ENCODE measurements at regions not wholly inside any gene's neighbourhood (a gene's known extent, or its start where the extent isn't known, plus 50 kb on each side); places are given as distances from the start of the nearest gene placed in this dataset.
"Not testable (repeated sequence)": the region's sequence is repeated elsewhere in the genome, so short reads cannot be mapped to it uniquely, and the experiment has no call there.

DNA sequence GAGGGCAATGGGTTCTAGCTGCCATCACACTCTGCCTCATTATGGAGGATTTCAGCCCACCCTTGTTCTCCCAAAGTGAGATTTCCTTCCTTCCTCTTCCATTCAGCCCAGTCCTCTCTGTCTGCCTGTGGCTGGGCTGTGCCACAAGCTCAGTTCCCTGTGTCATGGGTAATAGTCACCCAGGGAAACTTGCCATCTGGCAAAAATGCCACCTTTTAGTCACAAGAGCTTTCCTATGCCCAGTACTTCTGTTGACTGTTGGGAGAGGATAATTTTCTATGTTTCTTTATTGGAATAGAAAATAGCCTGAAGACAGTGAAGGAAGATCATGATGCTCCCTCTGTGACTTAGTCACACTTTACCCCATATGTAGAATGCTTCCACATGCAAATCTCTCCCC is 71.4 kb downstream of the TLR4 start:
- in situ Hi-C loops (cut with MboI; ENCODE audit: low sequenced_read_pairs) = no loop called here

DNA sequence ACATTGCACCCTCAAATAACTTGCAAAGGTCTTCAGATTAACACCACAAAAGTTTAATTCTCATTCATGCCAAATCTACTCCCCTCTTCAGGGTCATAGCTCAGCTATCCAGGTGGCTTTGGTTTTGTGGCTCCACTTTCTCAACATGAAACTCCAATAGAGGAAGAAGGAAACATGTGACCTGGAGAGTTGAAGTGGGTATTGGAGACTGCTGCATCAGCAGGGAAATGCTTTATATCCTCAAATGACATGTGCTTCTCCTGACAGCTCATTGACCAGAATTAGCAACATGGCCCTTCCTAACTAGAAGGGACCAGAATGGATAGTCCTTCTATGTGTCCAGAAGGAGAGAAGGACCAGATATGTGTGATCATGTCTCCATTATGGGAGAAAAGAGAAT is 73.6 kb downstream of the TLR4 start:
- in situ Hi-C loops (cut with MboI; ENCODE audit: low sequenced_read_pairs) = no loop called here

DNA sequence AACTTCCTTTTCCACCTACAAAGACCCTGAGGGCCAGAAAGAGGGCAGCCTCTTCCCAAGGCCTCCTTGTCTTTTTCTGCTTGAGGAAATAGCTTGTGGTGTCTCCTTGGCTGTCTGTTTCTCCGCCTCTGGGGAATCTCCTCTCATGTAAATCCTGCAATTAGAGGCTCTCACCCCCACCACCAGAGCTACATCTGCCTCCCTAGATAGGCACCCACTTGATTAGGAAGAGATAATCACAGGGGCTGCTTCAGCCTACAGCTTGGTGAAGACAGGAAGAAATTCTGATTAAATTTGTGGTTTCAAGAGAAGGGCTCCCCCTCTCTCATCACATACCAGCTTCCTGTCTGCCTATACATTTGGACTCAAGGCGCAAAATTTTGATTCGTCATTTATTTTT is 75.6 kb downstream of the TLR4 start:
- in situ Hi-C loops (cut with MboI; ENCODE audit: low sequenced_read_pairs) = no loop called here

DNA sequence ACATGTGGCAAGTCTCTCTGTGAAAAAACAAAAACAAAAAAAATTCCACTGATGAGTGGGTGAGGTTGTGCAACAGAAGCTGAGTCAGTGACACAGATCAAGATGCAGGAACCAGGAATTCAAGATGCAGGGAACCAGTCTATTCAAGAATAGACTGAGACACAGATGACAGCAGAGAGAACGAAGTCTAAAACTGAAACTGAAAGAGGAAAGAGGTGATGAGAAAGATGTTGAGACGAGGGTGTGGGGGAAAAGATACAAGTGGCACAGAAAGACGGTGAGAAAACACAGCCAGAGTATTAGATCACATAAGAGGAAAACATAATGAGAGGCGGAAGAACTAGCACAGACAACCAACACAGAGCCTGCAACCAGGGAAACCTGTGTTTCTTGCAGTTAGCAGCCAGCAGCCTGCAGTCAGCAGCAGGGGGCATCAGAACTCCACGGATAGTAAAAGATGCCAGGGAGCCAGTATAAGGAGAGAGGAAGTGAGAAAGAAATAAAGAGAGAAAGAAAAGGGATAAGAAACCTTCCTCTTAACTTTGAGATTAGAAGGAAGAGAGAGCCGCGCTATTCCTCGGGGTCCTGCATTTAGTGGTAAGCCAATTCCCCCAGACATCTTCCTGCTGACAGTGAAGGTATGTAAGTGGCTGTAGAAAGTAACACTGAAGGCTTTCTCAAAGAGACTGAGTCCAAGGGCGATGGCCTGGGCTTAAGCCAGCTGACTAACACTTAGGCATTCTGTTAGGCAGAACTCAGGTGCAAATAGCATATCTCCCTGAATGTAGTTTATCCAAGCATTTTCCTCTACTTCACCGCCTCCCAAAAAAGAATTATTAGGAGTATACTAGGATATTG is 79.0 kb downstream of the TLR4 start:
- in situ Hi-C loops (cut with MboI; ENCODE audit: low sequenced_read_pairs) = no loop called here

DNA sequence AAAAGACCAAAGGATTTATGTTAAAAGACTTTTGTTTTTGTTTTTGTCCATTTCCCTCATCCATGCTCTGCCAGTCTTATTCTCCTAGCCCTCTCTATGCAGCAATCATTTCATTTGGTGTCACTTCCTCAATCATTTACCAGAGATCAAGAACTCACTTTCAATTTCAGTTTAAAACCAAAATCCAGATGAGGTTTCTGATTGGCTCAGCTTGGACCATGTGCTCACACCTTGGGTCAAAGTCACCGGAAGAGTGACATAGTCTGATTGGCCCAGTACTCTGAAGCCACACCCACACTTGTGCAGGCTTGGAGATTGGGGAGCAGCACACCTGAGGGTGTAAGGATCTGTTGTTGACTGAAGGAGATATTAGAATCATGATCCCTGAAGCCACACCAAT is 79.6 kb downstream of the TLR4 start:
- in situ Hi-C loops (cut with MboI; ENCODE audit: low sequenced_read_pairs) = no loop called here

DNA sequence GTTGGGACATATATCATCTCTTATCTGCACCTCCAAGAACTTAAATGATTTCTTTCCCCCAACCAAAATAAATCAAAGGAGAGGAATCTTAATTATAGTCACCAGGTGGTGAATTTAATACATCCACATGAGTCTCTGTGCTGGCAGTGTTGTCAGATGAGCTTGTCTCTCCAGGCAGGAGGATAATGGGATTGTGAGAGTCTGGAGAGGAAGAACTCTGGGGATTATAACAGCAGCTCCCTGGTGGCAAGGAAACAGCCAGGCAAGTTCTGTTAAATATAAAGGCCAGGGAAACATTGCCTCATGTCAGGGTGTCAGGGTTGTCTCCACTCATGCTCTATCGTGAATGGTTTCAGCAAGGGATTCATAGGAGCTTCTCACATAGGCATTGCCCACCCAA is 80.8 kb downstream of the TLR4 start:
- in situ Hi-C loops (cut with MboI; ENCODE audit: low sequenced_read_pairs) = no loop called here

DNA sequence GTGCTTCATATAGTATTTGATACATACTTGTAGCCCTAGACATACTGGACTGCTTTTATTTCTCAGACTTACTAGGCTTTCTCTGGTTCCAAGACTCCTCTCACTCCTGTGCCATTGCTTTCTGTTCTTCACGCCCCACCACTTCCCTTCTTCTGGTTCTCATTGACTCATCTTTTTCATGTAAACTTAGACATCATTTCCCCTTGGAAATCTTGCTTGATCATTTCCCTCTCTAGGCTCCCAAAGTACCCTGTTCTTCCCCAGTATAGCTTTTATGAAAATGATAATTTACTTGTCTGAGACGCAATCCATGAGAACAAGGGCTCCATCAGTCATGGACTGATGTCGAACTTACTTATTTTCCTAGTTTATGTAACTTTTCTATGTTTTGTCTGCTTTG is 83.5 kb downstream of the TLR4 start:
- in situ Hi-C loops (cut with MboI; ENCODE audit: low sequenced_read_pairs) = no loop called here

DNA sequence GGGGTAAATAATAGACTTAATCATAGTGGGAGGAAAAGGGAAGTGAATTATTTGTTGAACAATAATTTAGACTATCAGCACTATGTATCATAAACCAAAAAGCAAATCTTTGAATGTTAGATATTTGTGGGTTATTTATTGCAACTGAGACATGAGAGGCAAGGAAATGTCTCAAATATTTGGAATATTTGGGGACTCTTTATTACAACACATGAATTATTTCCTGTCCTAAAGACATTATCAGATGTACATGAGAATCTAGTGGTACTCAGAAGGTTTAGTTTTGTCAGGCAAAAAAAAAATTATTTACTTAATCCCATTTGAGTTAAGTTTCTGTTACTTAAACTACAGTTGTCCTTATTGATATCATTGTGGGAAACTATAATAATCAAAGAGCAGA is 91.1 kb downstream of the TLR4 start:
- in situ Hi-C loops (cut with MboI; ENCODE audit: low sequenced_read_pairs) = no loop called here

DNA sequence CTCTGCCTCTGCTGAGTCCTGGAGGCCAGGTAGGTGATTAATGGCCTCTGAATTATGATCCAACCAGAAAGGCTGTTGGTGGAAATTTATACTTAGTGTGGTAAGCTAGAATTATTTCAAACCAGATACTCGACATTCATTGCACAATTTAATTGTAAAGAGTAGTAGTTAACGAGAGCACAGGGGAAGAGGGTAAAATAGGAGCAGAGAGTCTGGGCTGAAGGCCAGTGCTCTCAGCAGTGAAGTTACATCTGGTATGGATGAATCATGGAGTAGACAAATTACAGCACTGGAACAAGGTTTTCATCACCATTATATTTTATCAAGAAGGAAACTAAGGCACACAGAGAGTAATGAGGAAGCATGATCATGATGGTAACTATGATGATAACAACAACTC is 92.5 kb downstream of the TLR4 start:
- in situ Hi-C loops (cut with MboI; ENCODE audit: low sequenced_read_pairs) = no loop called here

DNA sequence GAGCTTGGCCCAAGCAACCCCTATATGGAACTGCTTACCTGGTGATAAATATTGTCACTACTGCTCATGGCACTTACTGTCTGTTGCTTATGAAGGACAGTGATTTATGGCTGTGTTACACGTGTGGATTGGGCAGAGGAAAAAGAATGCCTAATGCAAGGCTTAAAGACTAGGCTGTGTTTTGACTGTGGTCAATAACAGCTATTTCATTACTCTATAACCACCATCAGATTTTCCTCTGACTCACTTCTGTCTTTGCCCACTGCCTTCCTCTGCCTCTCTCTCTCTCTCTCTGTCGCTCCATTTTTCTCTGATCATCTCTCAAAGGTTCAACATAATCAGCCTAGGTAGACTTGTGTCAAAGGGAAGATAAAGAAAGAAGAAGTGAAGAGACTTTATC is 96.2 kb downstream of the TLR4 start:
- in situ Hi-C loops (cut with MboI; ENCODE audit: low sequenced_read_pairs) = no loop called here

DNA sequence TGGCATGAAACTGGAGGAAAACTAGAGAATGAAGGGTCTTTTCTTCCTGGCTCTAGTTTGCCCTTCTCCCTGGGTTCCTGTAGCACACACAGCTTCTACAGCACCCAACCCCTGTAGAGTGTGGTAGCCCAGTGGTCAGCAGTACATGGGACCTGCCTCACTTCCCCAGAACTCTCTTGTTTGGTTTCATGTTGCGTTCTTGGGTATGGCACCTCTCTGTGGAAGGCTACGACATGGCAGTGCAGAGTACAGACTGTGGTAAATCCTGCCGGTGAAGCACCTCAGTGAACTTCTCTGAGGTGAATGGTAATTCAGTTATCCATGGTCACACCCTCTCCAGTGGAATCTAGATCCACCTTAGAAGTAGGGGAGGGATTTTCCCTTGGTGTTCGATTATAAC is 105.5 kb downstream of the TLR4 start:
- in situ Hi-C loops (cut with MboI; ENCODE audit: low sequenced_read_pairs) = no loop called here

DNA sequence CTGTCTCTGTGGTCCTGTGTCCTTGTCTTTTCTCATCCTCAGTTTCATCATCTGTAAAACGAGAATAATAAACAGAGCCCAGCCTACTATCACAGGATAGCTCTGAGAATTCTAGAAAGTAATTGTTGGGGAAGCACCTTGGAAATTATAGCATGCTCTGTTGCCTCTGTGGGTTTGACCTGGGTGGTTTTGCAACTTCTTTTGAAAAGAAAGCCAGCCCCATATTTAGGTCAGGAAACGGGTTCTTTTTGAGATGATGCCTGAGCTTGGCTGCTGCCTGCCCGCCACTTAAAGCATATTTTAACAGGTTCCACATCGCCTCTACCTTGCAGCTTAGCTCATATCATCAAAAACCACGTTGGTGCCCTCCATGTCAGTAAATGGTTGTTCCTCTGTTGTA is 111.1 kb downstream of the TLR4 start:
- in situ Hi-C loops (cut with MboI; ENCODE audit: low sequenced_read_pairs) = no loop called here

DNA sequence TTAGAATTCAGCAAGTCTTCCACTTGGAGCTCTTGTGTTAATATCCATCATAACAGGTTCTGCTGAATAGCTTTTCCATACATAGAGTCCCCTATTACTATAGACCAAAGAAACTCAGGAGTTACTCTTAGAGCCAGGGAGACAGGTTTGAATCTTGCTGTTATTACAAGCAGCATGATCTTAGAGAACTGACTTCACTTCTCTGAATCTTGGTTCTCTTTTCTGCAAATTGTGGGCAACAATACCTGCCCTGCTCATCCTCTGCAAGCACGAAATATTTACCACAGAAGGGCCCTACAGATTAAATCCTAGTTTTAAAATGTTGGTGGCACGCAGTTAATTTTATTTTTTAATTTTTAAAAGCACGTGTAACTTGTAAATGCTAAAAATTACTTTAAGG is 111.7 kb downstream of the TLR4 start:
- in situ Hi-C loops (cut with MboI; ENCODE audit: low sequenced_read_pairs) = no loop called here

DNA sequence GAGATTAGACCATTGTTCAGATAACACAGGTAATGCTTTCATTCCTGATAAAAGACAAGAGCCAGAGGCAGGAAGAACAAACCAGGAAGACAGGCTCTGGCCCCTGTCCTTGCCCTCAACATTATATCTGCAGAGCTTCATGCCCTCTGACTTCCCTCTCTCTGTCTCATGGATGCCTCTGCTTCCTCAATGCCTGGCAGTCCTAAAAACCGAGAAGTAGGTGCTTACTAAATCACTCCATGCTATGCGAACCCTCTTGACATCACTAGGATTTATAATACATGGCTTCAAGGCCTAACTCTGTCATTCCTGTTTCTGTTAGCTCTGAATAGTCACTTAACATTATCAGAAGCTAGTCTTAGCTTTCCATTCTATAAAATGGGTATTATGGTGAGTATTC is 117.8 kb downstream of the TLR4 start:
- in situ Hi-C loops (cut with MboI; ENCODE audit: low sequenced_read_pairs) = no loop called here

DNA sequence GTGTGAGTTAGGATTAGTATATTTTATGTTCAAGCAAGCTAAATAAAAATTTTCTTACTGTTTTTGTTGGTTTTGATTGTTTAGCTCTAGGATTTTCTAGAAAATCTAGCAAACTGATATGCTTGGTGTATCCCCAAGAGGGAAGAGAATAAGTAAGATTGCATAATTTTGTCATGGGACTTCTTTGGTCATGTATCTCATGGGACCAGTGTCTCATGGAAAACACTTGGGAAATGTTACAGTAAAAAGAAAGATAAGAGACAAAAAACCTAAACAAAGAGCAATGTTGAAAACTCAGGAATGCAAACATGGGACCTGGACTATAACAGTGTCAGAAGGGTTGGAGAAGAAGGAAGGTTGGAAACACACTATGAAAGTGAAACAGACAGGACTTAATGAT is 119.4 kb downstream of the TLR4 start:
- in situ Hi-C loops (cut with MboI; ENCODE audit: low sequenced_read_pairs) = no loop called here

DNA sequence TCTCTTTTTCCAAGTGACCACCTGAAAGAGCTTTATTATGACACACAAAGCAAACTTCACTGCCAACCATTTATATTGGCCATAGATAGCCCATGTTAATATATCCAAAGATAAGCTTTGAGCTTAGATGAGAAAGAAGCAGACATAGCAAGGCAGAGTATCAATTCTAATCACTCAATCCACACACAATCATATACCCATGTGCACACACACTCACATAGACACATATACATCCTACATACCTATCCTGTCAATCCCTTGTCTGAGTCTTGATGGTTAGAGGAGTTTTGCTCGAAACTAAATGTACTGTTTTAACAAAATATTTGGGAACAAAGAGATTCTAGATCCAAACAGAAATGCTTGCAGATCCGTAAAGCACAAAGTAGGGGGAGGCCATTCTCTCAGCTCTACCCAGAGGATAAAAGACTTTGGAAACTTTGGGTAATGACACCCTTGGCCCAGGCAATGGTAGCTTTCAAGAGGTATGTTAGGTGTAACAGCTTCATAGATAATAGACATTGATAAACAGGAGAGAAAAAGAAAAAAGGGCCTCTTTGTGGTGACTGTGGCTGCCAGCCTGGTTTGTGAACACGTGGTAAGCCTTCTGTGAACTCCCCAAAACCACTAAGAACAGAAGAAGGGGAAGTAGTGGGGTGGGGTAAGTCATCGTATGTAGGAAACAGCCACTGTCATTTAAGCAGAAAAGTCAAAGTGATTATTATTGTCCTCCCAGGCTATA is 121.6 kb downstream of the TLR4 start:
- in situ Hi-C loops (cut with MboI; ENCODE audit: low sequenced_read_pairs) = no loop called here

DNA sequence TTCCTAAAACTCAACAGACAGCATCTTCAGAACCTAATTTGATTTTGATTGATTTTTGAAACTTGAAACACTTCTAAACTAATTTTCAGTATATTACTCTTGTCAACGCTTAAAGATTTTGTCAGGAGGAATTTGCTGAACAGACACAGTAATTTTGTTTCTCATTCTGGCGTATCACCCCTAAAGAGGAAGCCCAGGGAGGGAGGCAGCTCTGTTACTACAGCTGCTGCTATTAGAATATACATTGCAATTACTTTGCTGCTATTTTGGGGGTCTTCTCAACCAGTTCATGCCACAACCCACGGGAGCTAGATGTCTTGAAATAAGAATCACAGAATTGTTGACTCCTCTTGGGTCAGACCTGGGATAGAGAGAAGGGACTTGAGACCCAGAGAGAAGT is 122.6 kb downstream of the TLR4 start:
- in situ Hi-C loops (cut with MboI; ENCODE audit: low sequenced_read_pairs) = no loop called here

DNA sequence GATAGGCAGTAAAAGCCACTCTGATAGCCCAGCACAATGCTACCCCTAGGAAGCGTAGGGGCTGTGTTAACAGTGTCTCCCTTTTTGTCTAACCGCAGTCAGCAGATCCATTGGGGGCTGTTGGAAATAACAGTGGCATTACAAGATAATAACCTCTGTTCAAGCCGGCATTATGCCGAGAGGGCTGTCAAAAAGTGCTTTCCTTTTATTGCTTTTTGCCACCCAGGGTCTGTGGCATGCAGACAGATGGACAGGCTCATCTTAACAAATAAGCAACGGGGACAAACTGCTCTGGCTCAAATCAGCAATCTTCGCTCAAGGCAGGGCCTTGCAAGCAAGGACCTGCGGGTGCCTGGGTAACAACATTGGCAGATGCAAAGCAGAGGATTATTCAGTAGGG is 123.3 kb downstream of the TLR4 start:
- in situ Hi-C loops (cut with MboI; ENCODE audit: low sequenced_read_pairs) = no loop called here

DNA sequence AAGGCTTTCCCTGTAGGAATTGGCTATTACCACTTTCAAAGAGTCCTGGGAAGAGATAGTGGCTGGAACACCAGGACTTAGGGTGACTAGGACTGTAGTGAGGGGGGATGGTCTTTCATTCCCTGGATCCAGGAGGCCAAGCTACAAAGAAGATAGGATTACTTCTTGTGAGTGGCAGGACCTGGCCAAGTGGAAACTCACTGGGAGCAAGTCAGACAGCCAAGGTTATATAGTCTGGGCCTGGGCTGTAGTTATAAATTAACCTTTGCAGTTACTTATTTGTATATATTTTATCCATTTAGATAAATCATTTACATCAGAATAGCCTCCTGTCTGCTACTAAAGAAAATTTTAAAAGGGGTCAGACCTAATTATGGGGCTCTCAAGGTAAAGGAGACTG is 124.3 kb downstream of the TLR4 start:
- in situ Hi-C loops (cut with MboI; ENCODE audit: low sequenced_read_pairs) = no loop called here

DNA sequence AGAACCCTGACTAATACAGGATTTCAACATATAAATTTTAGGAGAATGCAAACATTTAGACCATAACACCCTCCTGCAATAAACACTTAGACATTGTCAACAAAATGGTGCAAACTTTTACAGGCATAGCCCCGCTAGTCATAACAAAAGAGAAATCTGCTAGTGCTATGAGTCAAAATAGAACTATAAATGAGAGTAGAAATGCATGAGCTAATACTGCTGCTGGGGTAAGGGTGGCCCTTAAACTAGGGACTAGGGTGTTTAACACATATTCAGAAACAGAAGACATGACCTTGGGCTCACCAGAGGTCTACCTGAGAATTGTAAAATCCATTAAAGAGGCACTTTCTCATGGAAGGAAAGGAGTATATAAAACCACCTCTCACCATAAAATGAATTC is 131.6 kb downstream of the TLR4 start:
- in situ Hi-C loops (cut with MboI; ENCODE audit: low sequenced_read_pairs) = no loop called here

DNA sequence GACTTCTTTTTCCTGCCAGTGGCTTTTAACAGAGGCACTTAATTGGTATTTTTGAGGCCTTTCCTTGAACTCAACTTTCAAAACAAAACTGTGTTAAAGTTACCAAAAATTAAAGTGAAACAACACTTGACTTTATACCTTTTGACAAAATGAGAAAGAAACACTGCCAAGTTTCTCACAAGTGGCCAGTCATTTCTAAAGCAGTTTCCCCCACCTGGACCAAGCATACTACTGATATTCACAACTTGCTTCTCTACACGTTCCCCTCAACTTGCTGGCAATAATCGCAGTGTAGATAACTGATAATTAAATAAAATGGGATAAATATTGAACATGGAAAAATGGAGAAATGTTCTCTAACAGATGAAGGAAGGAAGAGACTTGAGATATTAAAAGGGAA is 135.7 kb downstream of the TLR4 start:
- in situ Hi-C loops (cut with MboI; ENCODE audit: low sequenced_read_pairs) = no loop called here

DNA sequence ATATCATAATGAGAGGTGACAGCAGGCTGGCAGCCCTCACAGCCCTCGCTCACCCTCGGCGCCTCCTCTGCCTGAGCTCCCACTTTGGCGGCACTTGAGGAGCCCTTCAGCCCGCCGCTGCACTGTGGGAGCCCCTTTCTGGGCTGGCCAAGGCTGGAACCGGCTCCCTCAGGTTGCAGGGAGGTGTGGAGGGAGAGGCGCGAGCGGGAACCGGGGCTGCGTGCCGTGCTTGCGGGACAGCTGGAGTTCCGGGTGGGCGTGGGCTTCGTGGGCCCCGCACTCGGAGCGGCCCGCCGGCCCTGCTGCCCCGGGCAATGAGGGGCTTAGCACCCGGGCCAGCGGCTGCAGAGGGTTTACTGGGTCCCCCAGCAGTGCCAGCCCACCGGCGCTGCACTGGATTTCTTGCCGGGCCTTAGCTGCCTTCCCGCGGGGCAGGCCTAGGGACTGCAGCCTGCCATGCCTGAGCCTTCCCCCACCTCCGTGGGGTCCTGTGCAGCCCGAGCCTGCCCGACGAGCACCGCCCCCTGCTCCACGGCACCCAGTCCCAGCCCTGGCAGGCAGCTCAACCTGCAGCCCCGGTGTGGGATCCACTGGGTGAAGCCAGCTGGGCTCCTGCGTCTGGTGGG is 147.7 kb downstream of the TLR4 start:
- in situ Hi-C loops (cut with MboI; ENCODE audit: low sequenced_read_pairs) = not testable (repeated sequence)

Measured in HL-60/S4 treated with phorbol 12-myristate 13-acetate at 8.2 ng/mL for 4 days and 3 days (cell line).